Activated CD4-positive, alpha-beta T cell treated with anti-CD3 and anti-CD28 coated beads for 24 hours (primary cell): ENCODE measurements at regions not wholly inside any gene's neighbourhood (a gene's known extent, or its start where the extent isn't known, plus 50 kb on each side); places are given as distances from the start of the nearest gene placed in this dataset.

Experiments used
- DNase-seq, 2 donors: peaks; one replicate each; pipeline ENCODE4 v3.0.0-alpha.2; 2020; ENCODE audit warnings: low read depth in 2 of 2

DNA sequence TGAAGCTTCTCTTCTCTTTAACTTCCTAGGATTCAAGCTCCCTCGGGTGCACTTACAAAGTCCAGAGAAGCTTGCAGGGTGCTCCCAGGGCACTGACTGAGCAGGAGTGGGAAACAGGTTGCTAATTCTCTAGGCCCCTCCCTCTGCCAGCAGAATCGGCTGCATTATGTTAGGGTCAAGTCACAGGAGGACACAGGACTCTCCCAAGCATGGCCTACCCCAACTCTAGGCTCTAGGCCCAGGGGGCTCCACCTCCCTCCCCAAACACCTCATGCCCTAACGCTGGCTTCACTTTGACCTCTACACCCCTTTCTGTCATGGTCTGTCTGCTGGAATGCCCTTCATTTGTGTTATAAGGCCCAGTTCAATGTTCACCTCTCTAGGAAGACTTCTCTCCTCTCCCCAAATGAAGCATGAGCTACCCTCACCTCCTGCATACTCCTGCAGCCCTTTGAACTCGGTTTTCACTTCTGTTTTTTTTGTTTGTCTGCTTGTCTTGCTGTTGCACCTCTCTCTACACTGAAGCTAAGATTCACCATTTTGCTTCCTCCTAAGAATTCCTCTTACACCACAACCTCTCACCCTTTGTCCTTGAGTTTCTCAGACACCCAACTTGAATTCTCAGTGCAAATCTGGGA lies 521.8 kb upstream of the ID2 start:
- no peak for DNase-seq

GRCh38 chr2:8160959-8161358 lies 520.9 kb upstream of the ID2 start:
- no peak for DNase-seq

DNA sequence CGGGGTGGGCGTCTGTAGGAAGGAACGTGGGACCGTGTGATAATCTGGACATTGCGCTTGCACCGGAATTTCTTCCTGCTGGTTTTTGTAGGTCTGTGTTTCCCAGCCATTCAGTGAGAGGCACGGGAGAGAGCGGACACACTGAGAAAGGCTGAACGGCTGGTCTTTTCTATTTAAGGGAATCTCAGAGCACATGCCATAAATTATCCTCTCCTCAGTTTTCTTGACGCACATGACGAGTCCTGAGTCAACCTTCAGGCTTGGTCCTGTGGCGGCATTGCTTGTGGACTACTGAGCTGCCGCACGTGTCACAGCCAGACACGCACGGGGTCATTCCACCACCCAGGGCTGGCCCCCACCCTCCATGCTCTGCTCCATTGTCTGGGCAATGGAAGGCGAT lies 519.3 kb upstream of the ID2 start:
- no peak for DNase-seq

GRCh38 chr2:8165550-8165949 lies 516.3 kb upstream of the ID2 start:
- no peak for DNase-seq

DNA sequence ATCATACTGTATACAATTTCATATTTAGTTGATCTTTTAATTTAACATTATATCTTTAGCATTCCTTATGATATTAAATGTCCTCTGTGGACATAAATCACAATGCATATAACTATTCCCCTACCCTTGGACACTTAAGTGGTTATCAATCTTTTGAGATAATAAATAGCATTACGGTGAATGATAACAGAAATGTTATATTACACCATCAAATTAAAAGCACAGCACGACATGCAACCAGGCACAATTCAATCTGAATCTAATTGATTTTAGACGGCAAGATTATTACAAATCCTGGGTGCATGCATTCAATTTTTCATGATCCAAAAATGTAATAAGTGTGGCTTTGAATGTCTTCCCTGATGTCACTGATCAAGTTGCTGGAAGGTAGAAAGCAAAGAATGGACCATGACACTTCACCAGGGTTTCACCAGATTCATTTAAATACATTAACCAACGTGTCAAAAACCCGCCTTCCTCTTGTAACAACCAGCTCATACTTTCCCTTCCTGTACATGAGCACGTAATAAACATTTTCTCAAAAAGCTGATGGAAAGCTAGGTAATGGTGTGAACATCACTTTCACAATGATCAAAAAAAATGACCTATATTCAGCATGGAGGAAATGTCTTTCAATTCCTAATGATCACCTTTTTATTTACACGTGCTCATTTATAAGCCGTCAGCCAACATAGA lies 513.7 kb upstream of the ID2 start:
- no peak for DNase-seq

DNA sequence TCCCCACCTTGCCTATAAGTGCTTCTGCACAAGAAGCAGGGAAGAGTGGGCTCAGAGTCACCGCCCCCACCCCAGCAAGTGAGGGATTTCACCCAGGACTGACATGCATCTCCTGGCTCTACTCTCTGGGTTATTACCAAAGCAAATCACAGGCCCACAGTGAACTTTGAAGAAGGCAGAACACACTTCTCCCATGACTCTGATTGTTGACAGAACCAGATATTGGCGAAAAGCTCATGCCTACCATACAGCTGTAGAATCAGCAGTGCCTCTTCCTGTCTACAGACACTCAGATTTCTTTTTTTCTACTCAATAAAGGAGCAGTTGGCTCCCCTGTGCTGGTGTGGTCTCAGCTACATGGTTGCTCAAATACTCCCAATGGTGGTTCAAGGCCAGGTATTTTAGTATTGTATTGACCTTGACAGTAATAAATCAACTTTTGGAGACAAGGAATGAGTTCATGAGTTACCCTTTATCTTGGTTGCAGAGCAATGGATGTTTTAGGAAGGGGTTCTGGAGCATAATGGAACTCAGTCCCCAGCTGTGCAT lies 512.9 kb upstream of the ID2 start:
- no peak for DNase-seq

DNA sequence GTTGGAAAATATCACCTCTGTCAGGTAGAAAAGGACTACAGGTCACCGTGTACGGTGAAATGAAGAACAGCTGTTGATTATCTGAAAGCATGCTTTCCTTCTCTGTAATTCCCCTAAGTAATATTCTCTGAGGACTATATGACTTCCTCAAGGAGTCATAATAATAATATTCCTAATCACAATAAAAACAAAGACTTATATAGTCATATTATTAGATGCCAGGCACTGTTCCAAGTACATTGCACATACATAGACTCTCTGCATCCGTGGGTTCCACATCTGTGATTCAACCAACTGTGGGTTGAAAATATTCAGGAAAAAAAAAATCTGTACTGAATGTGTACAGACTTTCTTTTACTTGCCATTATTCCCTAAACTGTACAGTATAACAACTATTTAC lies 512.4 kb upstream of the ID2 start:
- DNase-seq: no peak

GRCh38 chr2:8170552-8171327 lies 511.1 kb upstream of the ID2 start:
- no peak for DNase-seq

- DNase-seq: no peak
Measured at GRCh38 chr2:8171608-8172007, 510.2 kb upstream of the ID2 start.

DNA sequence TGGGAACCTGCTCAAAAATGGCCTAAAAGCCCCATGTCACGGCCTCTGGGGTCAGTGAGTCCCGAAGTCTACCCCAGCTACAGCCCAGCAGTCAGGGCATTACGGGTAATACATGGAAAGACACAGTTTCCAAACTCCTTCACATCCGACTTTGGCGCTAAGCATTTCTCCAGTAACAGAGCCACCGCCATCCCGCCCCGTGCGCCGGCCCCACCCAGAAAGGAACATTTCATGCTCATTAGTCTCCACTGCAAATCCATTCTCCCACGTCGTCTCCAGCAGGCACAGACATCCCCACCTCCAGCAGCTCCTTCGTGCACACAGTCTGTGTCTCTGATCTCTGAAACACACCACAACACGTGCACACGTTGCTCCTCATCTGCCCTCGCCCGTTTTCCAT lies 509.2 kb upstream of the ID2 start:
- DNase-seq: no peak

DNA sequence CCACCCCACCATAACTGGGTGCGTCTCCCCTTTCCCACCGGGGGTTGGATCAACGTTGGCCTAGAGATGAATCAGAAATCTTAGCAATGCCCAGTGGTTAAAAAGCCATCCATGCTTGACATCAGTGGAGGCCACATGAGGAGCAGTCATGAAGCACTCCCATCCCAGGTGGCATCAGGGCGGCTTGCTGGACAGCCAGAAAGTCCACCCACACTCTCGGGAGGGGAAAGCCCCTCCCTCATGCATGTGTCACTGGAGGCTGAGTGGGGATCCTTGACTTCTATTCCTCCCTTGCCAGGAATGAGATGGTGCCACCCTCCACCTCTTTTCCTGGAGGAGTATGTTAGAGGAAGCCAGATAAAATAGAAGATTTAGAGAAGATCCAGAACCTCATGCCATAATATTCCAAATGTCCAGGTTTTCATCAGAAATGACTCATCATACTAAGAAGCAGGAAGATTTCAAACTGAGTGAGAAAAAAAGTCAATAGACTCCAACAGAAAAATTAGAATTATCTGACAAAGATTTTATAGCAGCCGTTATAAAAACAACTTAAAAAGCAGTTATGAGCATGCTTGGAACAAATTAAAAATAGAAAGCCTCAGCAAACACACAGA lies 507.1 kb upstream of the ID2 start:
- DNase-seq: no peak

DNA sequence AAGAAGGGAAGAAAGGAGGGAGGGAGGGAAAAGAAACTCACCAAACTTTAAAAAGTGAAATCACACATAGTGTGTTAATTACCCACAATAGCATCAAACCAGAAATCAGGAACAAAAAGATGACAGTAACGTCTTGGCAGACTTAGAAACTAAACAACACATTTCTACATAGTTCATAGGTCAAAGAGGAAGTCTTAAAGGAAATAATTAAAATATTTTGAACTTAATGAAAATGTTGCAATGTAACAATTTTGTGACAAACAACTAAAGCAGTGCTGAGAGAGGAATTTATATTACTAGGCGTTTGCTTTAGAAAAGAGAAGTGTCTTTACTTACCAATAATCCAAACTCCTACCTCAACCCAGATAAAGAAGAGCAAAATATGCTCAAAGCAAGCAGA lies 505.0 kb upstream of the ID2 start:
- DNase-seq: no peak

DNA sequence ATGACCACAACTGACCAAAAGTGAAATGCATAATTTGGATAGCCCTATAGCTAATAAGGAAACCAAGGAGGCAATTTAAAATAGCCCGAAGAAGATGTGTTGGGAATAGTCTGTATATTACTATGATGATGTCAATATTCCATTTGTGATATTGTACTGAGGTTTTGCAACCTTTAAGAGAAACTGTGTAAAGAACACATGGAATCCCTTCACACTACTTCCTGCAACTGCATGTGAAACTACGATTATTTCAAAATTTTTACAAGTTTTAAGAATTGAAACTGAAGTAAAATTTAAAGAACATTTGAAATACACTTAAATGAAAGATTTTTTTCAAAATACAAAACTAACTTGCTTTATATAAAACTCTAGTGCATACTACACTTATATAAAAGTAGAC lies 504.3 kb upstream of the ID2 start:
- DNase-seq: no peak

DNA sequence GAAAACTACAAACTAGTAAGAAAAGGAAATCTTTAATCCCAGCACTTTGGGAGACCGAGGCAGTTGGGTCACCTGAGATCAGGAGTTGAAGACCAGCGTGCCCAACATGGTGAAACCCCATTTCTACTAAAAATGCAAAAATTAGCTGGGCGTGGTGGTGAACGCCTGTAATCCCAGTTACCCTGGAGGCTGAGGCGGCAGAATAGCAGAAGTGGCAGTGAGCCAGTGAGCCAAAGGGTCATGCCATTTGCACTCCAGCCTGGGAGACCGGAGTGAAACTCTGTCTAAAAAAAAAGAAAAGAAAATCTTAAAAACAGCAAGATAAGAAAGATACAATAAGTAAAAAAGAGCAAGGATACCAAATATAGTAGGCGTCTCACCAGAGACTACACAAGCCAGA lies 502.9 kb upstream of the ID2 start:
- no peak for DNase-seq

GRCh38 chr2:8189316-8189715 lies 492.5 kb upstream of the ID2 start:
- no peak for DNase-seq

DNA sequence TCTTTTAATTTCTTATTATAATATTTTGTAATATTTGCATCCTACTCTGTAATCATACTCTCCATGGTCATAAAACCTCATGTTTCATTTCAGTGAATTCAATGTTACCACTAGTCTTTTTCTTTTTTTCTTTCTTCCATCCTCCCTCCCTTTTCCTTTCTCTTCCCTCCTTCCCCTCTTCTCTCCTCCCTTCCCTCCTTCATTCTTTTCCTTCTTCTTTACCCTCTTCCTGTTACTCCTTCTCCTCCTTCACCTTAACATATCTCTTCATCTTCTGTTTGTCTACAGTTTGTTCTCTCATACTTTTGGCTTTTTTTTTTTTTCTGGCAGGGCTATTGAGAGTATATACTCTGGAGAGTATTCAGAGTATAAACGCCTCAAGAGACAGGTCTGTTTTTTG lies 491.6 kb upstream of the ID2 start:
- no peak for DNase-seq

- no peak for DNase-seq
Measured at GRCh38 chr2:8191427-8191826, 490.4 kb upstream of the ID2 start.

- DNase-seq: no peak
Measured at GRCh38 chr2:8193146-8193545, 488.7 kb upstream of the ID2 start.

DNA sequence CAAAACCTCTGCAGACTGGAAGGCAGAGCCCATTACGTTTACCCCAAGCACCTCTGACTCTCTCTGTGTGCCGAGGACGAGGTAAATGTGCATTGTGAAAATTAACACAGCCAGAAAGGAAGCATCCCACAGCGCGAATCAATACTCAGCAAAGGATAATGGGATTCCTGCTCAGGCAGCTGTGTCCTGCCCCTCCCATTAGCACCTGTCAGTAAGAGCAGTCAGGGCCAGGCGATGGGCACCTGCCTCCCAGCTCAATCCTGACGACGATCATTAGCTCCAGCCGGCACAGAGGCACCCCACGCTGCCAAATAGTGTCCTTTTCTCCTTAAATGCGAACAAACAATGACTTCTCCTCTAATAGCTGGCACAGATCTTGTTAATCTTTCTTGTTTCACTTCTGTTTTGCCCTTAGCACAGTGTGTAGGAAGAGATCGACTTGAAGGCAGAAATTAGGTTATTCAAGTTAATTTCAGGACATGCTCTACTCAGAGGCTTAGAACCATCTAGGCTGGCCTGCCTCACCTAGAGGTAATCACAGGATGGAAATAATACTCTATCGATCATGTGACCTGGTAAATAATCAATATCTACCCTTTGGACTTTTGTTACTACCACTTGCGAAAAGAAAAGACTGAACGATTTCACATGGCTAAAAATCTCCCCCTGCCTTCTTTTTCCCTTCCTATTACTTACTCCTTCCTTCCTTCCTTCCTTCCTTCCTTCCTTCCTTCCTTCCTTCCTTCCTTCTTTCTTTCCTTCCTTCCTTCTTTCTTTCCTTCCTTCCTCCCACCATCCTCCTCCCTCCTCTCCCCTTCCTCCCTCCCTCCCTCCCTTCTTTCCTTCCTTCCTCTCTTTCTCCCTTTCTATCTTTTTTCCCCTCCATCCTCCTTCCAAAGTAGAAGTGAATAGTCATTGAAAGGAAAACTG lies 487.9 kb upstream of the ID2 start:
- no peak for DNase-seq

- DNase-seq: no peak
Measured at GRCh38 chr2:8195784-8196183, 486.1 kb upstream of the ID2 start.

DNA sequence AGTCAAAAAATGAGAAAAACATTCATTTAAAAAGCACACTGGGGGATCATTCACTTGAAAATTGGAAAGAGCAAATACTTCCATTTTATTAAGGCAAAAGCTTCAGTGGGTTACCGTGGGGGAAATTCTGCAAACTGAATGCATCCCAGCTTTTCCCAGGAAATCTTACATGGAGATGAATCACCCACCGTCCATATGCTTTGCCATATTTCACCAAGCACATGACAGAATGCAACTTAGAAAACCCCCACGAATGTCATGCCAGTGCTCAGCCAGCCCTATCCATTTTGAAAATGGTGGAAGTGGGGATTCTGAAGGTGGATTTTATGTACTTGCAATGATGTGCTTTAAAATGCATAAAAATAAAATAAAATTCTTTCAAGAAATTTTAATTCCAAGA lies 485.5 kb upstream of the ID2 start:
- no peak for DNase-seq
